ENCODE measurements at regions not wholly inside any gene's neighbourhood (a gene's known extent, or its start where the extent isn't known, plus 50 kb on each side); places are given as distances from the start of the nearest gene placed in this dataset.
A peak's percentile ranks its signal among the peaks of the same experiment; 100 is the strongest.
"Not testable (repeated sequence)": the region's sequence is repeated elsewhere in the genome, so short reads cannot be mapped to it uniquely, and the experiment has no call there.

DNA sequence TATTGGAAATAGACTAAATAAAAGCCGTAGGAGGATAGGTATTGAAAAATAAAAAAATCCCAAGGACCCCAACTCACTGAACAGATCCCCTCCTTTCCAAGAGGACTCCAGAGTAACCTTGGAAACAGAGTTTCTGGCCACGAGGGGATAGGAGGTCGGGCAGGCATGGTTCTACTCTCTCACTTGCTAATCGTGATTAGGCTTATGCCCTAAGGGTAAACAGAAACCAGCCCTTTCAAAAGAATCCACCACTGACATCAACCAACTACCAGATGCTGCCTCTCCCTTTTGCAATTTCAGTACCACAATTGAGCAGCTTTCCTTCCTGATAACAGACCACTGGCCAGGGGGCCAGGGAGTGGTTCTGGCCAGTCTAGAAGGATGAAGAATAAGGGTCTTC lies 477.8 kb downstream of the EIPR1 start:
- Mint-ChIP-seq H3K9me3 (ENCODE audit: unreplicated experiment) (peaks cover 6% of the 10 kb centered on the region), H3K4me3 (ENCODE audit: unreplicated experiment) (no peak overlapping the region), H3K27me3 (ENCODE audit: unreplicated experiment) (peaks cover 4% of the 10 kb centered on the region), H3K36me3 (ENCODE audit: unreplicated experiment) (peaks cover 5% of the 10 kb centered on the region), H3K27ac (ENCODE audit: unreplicated experiment) (peak overlapping the region; percentile 60), H3K4me1 (ENCODE audit: low read depth, unreplicated experiment) (peaks cover 26% of the 10 kb centered on the region)
- TF ChIP-seq CTCF (IDR thresholded peaks at IDR 0.05; ENCODE audit: partially characterized antibody, unreplicated experiment), result no peak
- DNase-seq, result no peak

- H3K27ac Mint-ChIP-seq (ENCODE audit: unreplicated experiment), result no peak overlapping the region
- peaks cover 4% of the 10 kb centered on the region for H3K27me3 Mint-ChIP-seq (ENCODE audit: unreplicated experiment)
- H3K36me3 Mint-ChIP-seq (ENCODE audit: unreplicated experiment), result peaks cover 5% of the 10 kb centered on the region
- no peak for TF ChIP-seq CTCF (IDR thresholded peaks at IDR 0.05; ENCODE audit: partially characterized antibody, unreplicated experiment)
- no peak overlapping the region for H3K4me3 Mint-ChIP-seq (ENCODE audit: unreplicated experiment)
- DNase-seq, result no peak
- H3K4me1 Mint-ChIP-seq (ENCODE audit: low read depth, unreplicated experiment), result peaks cover 23% of the 10 kb centered on the region
- H3K9me3 Mint-ChIP-seq (ENCODE audit: unreplicated experiment), result peaks cover 4% of the 10 kb centered on the region
Observed at GRCh38 chr2:2898744-2899143, 478.9 kb downstream of the EIPR1 start.

- Mint-ChIP-seq H3K4me3 (ENCODE audit: unreplicated experiment) (no peak overlapping the region), H3K9me3 (ENCODE audit: unreplicated experiment) (no peaks in the 10 kb centered on the region), H3K36me3 (ENCODE audit: unreplicated experiment) (peaks cover 2% of the 10 kb centered on the region), H3K27me3 (ENCODE audit: unreplicated experiment) (peaks cover 2% of the 10 kb centered on the region), H3K4me1 (ENCODE audit: low read depth, unreplicated experiment) (peaks cover 13% of the 10 kb centered on the region), H3K27ac (ENCODE audit: unreplicated experiment) (no peak overlapping the region)
- no peak for DNase-seq
- TF ChIP-seq CTCF (IDR thresholded peaks at IDR 0.05; ENCODE audit: partially characterized antibody, unreplicated experiment), result no peak
Observed at GRCh38 chr2:2896643-2897042, 481.0 kb downstream of the EIPR1 start.

- TF ChIP-seq CTCF (IDR thresholded peaks at IDR 0.05; ENCODE audit: partially characterized antibody, unreplicated experiment), result no peak
- Mint-ChIP-seq H3K36me3 (ENCODE audit: unreplicated experiment) (no peaks in the 10 kb centered on the region), H3K27ac (ENCODE audit: unreplicated experiment) (no peak overlapping the region), H3K4me1 (ENCODE audit: low read depth, unreplicated experiment) (peaks cover 9% of the 10 kb centered on the region), H3K27me3 (ENCODE audit: unreplicated experiment) (peaks cover 2% of the 10 kb centered on the region), H3K4me3 (ENCODE audit: unreplicated experiment) (no peak overlapping the region), H3K9me3 (ENCODE audit: unreplicated experiment) (no peaks in the 10 kb centered on the region)
- no peak for DNase-seq
Observed at GRCh38 chr2:2896011-2896410, 481.6 kb downstream of the EIPR1 start.

DNA sequence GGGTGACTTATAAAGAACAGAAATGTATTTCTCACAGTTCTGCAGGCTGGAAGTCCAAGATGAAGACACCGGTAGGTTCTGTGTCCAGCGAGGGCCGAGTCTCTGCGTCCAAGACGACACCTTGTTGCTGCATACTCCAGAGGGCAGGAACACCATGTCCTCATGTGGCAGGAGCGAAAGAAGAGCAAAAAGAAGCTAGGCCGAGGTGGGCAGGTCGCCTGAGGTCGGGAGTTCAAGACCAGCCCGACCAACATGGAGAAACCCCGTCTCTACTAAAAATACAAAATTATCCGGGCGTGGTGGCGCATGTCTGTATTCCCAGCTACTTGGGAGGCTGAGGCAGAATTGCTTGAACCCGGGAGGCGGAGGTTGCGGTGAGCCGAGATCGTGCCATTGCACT lies 483.6 kb downstream of the EIPR1 start:
- not testable (repeated sequence) for H3K27me3 Mint-ChIP-seq (ENCODE audit: unreplicated experiment); H3K4me3 Mint-ChIP-seq (ENCODE audit: unreplicated experiment); DNase-seq; H3K36me3 Mint-ChIP-seq (ENCODE audit: unreplicated experiment); H3K4me1 Mint-ChIP-seq (ENCODE audit: low read depth, unreplicated experiment); H3K27ac Mint-ChIP-seq (ENCODE audit: unreplicated experiment); H3K9me3 Mint-ChIP-seq (ENCODE audit: unreplicated experiment)

GRCh38 chr2:2892892-2893291 lies 484.7 kb downstream of the EIPR1 start:
- no peaks in the 10 kb centered on the region for H3K4me1 Mint-ChIP-seq (ENCODE audit: low read depth, unreplicated experiment)

More at GRCh38 chr2:2892892-2893291, 484.7 kb downstream of the EIPR1 start:
- Mint-ChIP-seq H3K27me3 (ENCODE audit: unreplicated experiment) (peaks cover 4% of the 10 kb centered on the region), H3K9me3 (ENCODE audit: unreplicated experiment) (no peaks in the 10 kb centered on the region), H3K4me3 (ENCODE audit: unreplicated experiment) (no peak overlapping the region), H3K27ac (ENCODE audit: unreplicated experiment) (no peak overlapping the region), H3K36me3 (ENCODE audit: unreplicated experiment) (no peaks in the 10 kb centered on the region)
- no peak for TF ChIP-seq CTCF (IDR thresholded peaks at IDR 0.05; ENCODE audit: partially characterized antibody, unreplicated experiment)
- no peak for DNase-seq

Data from glutamatergic neuron (in vitro differentiated cells).